GM23248 (cell line): ENCODE measurements at regions not wholly inside any gene's neighbourhood (a gene's known extent, or its start where the extent isn't known, plus 50 kb on each side); places are given as distances from the start of the nearest gene placed in this dataset.
A peak's percentile ranks its signal among the peaks of the same experiment; 100 is the strongest.

Source experiments
- DNase-seq: peaks from one replicate; pipeline ENCODE4 v3.0.0-alpha.2; 2015
- H2AFZ ChIP-seq: fragments of 200-600 bp; sonication (generic); 2 replicates; pipeline ENCODE4 v1.6.1; 2016; ENCODE audit warnings: antibody characterized with exemption
- H3F3A ChIP-seq: fragments of 200-600 bp; sonication (generic); 2 replicates; pipeline ENCODE4 v1.6.1; 2016; ENCODE audit warnings: mild to moderate bottlenecking, antibody characterized with exemption, mixed run types; ENCODE audit not compliant: insufficient read depth
- H3K27ac ChIP-seq: fragments of 200-600 bp; sonication (generic); 2 replicates; pipeline ENCODE4 v1.5.1; 2016; ENCODE audit warnings: mild to moderate bottlenecking
- H3K27me3 ChIP-seq: fragments of 200-600 bp; sonication (generic); replicated peaks from 2 replicates; pipeline ENCODE4 v1.6.1; 2016; ENCODE audit warnings: mild to moderate bottlenecking; ENCODE audit not compliant: insufficient read depth
- H3K36me3 ChIP-seq: fragments of 200-600 bp; sonication (generic); 2 replicates; pipeline ENCODE4 v1.6.1; 2016; ENCODE audit warnings: low read depth, mild to moderate bottlenecking
- H3K4me1 ChIP-seq: fragments of 200-600 bp; sonication (generic); 2 replicates; pipeline ENCODE4 v1.6.1; 2016; ENCODE audit warnings: mild to moderate bottlenecking; ENCODE audit not compliant: insufficient read depth
- H3K4me2 ChIP-seq: fragments of 200-600 bp; sonication (generic); one replicate; pipeline ENCODE4 v1.6.1; 2016; ENCODE audit warnings: mild to moderate bottlenecking; ENCODE audit not compliant: unreplicated experiment
- H3K4me3 ChIP-seq: fragments of 200-600 bp; sonication (generic); 2 replicates; pipeline ENCODE4 v1.5.1; 2016; ENCODE audit warnings: mild to moderate bottlenecking
- H3K79me2 ChIP-seq: fragments of 200-600 bp; sonication (generic); 2 replicates; pipeline ENCODE4 v1.6.1; 2016; ENCODE audit warnings: mild to moderate bottlenecking; ENCODE audit not compliant: insufficient read depth
- H3K9ac ChIP-seq: fragments of 200-600 bp; sonication (generic); 2 replicates; pipeline ENCODE4 v1.6.1; 2016; ENCODE audit warnings: mild to moderate bottlenecking
- H3K9me2 ChIP-seq: fragments of 200-600 bp; sonication (generic); 2 replicates; pipeline ENCODE4 v1.6.1; 2016; ENCODE audit warnings: mixed run types, mild to moderate bottlenecking, moderate library complexity; ENCODE audit not compliant: insufficient read depth
- H3K9me3 ChIP-seq: fragments of 200-600 bp; sonication (generic); one replicate; pipeline ENCODE4 v1.6.1; 2017; ENCODE audit warnings: low read depth
- H4K20me1 ChIP-seq: fragments of 200-600 bp; sonication (generic); 2 replicates; pipeline ENCODE4 v1.6.0; 2016; ENCODE audit not compliant: insufficient read depth
- EZH2 ChIP-seq: fragments of 200-600 bp; sonication (generic); IDR thresholded peaks from 2 replicates; pipeline ENCODE4 v1.6.1; 2018; ENCODE audit warnings: antibody characterized with exemption, mild to moderate bottlenecking; ENCODE audit not compliant: insufficient read depth, poor library complexity, severe bottlenecking
- EZH2phosphoT487 ChIP-seq: fragments of 200-600 bp; sonication (generic); IDR thresholded peaks from 2 replicates; pipeline ENCODE4 v1.6.1; 2018; ENCODE audit warnings: antibody characterized with exemption, moderate library complexity, mild to moderate bottlenecking, low read depth; ENCODE audit not compliant: insufficient read depth
- WGBS, 2 experiments: methylation state at CpG; one replicate each; pipeline ENCODE4 v1.1.6; 2015 to 2017; ENCODE audit warnings: low lambda C conversion rate in 2 of 2, low coverage in 1 of 2; ENCODE audit errors: missing lambda C conversion rate in 2 of 2; 5-methylcytosine and 5-hydroxymethylcytosine counted together
- in situ Hi-C: fragments of 300-500 bp; cut with MboI; formaldehyde crosslinking; loops from 2 replicates; pipeline ENCODE4 v1.15.0; 2020

GRCh38 chr2:55743583-55743982 lies 49.9 kb upstream of the PNPT1 start:
- TF ChIP-seq EZH2phosphoT487: no peak
- no peak for TF ChIP-seq EZH2
- in situ Hi-C loops: no loop called here
- Histone ChIP-seq H4K20me1 (no peaks in the 10 kb centered on the region), H3K9me2 (no peaks in the 10 kb centered on the region), H3F3A (peaks cover 23% of the 10 kb centered on the region), H3K9ac (0 out of 2 replicates have a peak overlapping the region, but pooled peaks have one; percentile 1), H3K4me2 (peak overlapping the region; percentile 12), H3K27me3 (no peaks in the 10 kb centered on the region), H3K9me3 (peaks cover 9% of the 10 kb centered on the region), H3K27ac (peak overlapping the region; percentile 63), H3K36me3 (no peaks in the 10 kb centered on the region), H3K4me3 (no peak overlapping the region), H3K79me2 (no peaks in the 10 kb centered on the region), H3K4me1 (peaks cover 10% of the 10 kb centered on the region), H2AFZ (0 out of 2 replicates have a peak overlapping the region, but pooled peaks have one; percentile 3)
- peak; percentile 87 for DNase-seq
- 51 to 60% methylated on average over 1 of the region's 1 CpG for WGBS, 2 experiments
